ENCODE measurements at regions not wholly inside any gene's neighbourhood (a gene's known extent, or its start where the extent isn't known, plus 50 kb on each side); places are given as distances from the start of the nearest gene placed in this dataset.

- no peak for TF ChIP-seq CTCF (IDR thresholded peaks at IDR 0.05)
- TF ChIP-seq POLR2A (IDR thresholded peaks at IDR 0.05), result no peak
Observed at GRCh38 chr7:25391961-25392587, 163.8 kb upstream of the NPVF start.

Data from testis (tissue), 2 donors.